OCI-LY3 (cell line): ENCODE measurements at regions not wholly inside any gene's neighbourhood (a gene's known extent, or its start where the extent isn't known, plus 50 kb on each side); places are given as distances from the start of the nearest gene placed in this dataset.

Source experiments
- CTCF ChIP-seq: fragments of 200-600, 300-600 bp; sonication (generic); IDR thresholded peaks from 2 replicates; pipeline ENCODE4 v1.5.1; 2014; ENCODE audit warnings: antibody characterized with exemption, low read length, low read depth
- EZH2phosphoT487 ChIP-seq: fragments of 200-600 bp; shearing (Covaris generic); IDR thresholded peaks from 2 replicates; pipeline ENCODE4 v1.6.1; 2018; ENCODE audit warnings: antibody characterized with exemption, mixed run types, low read depth

GRCh38 chr4:74667438-74667837, 126.9 kb downstream of the BTC start:
- TF ChIP-seq CTCF (no peak), EZH2phosphoT487 (no peak)
